ENCODE measurements at regions not wholly inside any gene's neighbourhood (a gene's known extent, or its start where the extent isn't known, plus 50 kb on each side); places are given as distances from the start of the nearest gene placed in this dataset.

DNA sequence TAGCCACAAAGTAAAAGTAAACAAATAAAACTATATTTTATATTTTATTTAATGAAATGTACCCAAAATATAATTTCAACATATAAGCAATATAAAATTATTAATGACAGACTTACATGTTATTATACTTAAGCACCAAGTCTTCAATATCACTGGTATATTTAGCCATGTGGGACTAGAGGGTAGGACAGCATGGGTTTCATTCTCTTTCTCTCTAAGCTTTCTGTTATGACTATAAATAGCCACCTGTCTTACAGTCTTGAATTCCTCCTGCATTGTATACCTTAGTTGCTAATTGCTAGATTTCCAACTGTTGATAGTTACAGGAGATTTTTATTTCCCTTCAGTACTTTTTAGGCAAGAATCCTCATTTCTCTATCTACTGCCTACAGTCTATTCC, 63.1 kb upstream of the LIN7A start:
- Histone ChIP-seq H3K79me2 (ENCODE audit: control insufficient read depth in 1 of 2, insufficient read depth in 2 of 2, low read length in 2 of 2) (no peaks in the 10 kb centered on the region), H3K14ac (ENCODE audit: insufficient read length) (no peak overlapping the region), H3K27ac (ENCODE audit: low read depth, low read length) (no peak overlapping the region), H2BK5ac (ENCODE audit: low read depth, low read length) (no peak overlapping the region), H3K9ac (replicated peaks in 1 of 4; ENCODE audit: extremely low read depth in 1 of 4, low read depth in 3 of 4, low read length in 3 of 4) (no peak overlapping the region), H2AK5ac (ENCODE audit: low read depth, low read length) (no peak overlapping the region), H3K23me2 (ENCODE audit: low read depth, low read length) (no peaks in the 10 kb centered on the region), H2BK12ac (ENCODE audit: low read depth, low read length) (no peak overlapping the region), H3K27me3 (replicated peaks in 1 of 4; ENCODE audit: control insufficient read depth in 3 of 4, extremely low read depth in 1 of 4, insufficient read depth in 3 of 4, low read length in 3 of 4) (no peaks in the 10 kb centered on the region), H2BK20ac (ENCODE audit: low read length) (no peak overlapping the region), H3K36me3 (ENCODE audit: control insufficient read depth in 2 of 4, insufficient read depth in 4 of 4, low read length in 3 of 4) (no peaks in the 10 kb centered on the region), H3K4me2 (ENCODE audit: insufficient read depth in 1 of 2, low read depth in 2 of 2, low read length in 2 of 2) (no peak overlapping the region), H3K23ac (ENCODE audit: insufficient read length) (no peak overlapping the region), H3K4me1 (replicated peaks in 1 of 4; ENCODE audit: control insufficient read depth in 3 of 4, insufficient read depth in 4 of 4, low read length in 3 of 4) (no peaks in the 10 kb centered on the region), H3K79me1 (ENCODE audit: low read depth, low read length) (no peaks in the 10 kb centered on the region), H2BK120ac (replicated peaks; ENCODE audit: low read depth, low read length) (no peak overlapping the region), H2BK15ac (ENCODE audit: low read length) (no peak overlapping the region), H4K8ac (ENCODE audit: extremely low read depth, insufficient read depth, low read length) (no peak overlapping the region), H3K18ac (ENCODE audit: extremely low read depth, low read length) (no peak overlapping the region), H3K4ac (replicated peaks; ENCODE audit: insufficient read length, low read depth, low read length) (no peak overlapping the region), H3K4me3 (ENCODE audit: extremely low read depth in 1 of 4, insufficient read depth in 2 of 4, low read depth in 3 of 4, low read length in 4 of 4) (no peak overlapping the region), H4K20me1 (replicated peaks in 1 of 2; ENCODE audit: control insufficient read depth in 1 of 2, insufficient read depth in 2 of 2, low read length in 2 of 2) (no peaks in the 10 kb centered on the region), H3K9me3 (ENCODE audit: insufficient read depth in 2 of 2, low read depth in 1 of 2, low read length in 1 of 2) (no peaks in the 10 kb centered on the region), H2AFZ (ENCODE audit: low read length) (no peak overlapping the region), H4K91ac (replicated peaks; ENCODE audit: insufficient read length, low read length) (no peak overlapping the region), H3K56ac (replicated peaks; ENCODE audit: insufficient read length, low read depth, low read length) (no peak overlapping the region), H4K5ac (ENCODE audit: insufficient read length, low read depth, low read length) (no peak overlapping the region)
- POLR2A ChIA-PET (ENCODE audit: partially characterized antibody): no interaction called here
- CTCF ChIA-PET (ENCODE audit: partially characterized antibody): no interaction called here
- FAIRE-seq (no peak), DNase-seq (ENCODE audit: low read depth in 1 of 2, low spot score in 2 of 2) (no peak)
- TF ChIP-seq TAF1 (IDR thresholded peaks at IDR 0.05; ENCODE audit: low read depth, low read length) (no peak), TAF7 (optimal IDR thresholded peaks at IDR 0.05; ENCODE audit: borderline replicate concordance, low read depth, low read length) (no peak), SUZ12 (IDR thresholded peaks at IDR 0.05; ENCODE audit: low read length) (no peak), KDM5A (IDR thresholded peaks at IDR 0.05; ENCODE audit: low read length) (no peak)
- TF ChIP-seq, protein P1, sequence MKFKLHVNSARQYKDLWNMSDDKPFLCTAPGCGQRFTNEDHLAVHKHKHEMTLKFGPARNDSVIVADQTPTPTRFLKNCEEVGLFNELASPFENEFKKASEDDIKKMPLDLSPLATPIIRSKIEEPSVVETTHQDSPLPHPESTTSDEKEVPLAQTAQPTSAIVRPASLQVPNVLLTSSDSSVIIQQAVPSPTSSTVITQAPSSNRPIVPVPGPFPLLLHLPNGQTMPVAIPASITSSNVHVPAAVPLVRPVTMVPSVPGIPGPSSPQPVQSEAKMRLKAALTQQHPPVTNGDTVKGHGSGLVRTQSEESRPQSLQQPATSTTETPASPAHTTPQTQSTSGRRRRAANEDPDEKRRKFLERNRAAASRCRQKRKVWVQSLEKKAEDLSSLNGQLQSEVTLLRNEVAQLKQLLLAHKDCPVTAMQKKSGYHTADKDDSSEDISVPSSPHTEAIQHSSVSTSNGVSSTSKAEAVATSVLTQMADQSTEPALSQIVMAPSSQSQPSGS (IDR thresholded peaks at IDR 0.05; ENCODE audit: low read length): no peak
